ENCODE measurements at regions not wholly inside any gene's neighbourhood (a gene's known extent, or its start where the extent isn't known, plus 50 kb on each side); places are given as distances from the start of the nearest gene placed in this dataset.

- TF ChIP-seq, protein P1, sequence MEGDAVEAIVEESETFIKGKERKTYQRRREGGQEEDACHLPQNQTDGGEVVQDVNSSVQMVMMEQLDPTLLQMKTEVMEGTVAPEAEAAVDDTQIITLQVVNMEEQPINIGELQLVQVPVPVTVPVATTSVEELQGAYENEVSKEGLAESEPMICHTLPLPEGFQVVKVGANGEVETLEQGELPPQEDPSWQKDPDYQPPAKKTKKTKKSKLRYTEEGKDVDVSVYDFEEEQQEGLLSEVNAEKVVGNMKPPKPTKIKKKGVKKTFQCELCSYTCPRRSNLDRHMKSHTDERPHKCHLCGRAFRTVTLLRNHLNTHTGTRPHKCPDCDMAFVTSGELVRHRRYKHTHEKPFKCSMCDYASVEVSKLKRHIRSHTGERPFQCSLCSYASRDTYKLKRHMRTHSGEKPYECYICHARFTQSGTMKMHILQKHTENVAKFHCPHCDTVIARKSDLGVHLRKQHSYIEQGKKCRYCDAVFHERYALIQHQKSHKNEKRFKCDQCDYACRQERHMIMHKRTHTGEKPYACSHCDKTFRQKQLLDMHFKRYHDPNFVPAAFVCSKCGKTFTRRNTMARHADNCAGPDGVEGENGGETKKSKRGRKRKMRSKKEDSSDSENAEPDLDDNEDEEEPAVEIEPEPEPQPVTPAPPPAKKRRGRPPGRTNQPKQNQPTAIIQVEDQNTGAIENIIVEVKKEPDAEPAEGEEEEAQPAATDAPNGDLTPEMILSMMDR (conservative IDR thresholded peaks at IDR 0.05 in 1 of 2, IDR thresholded peaks at IDR 0.05 in 1 of 2; ENCODE audit: low read depth in 1 of 2, low read length in 2 of 2), result no peak
- TF ChIP-seq EZH2 (IDR thresholded peaks at IDR 0.05; ENCODE audit: low read length, missing control alignments), result no peak
Observed at GRCh38 chr7:25714013-25714412, 438.0 kb upstream of the NFE2L3 start.
